ENCODE measurements at regions not wholly inside any gene's neighbourhood (a gene's known extent, or its start where the extent isn't known, plus 50 kb on each side); places are given as distances from the start of the nearest gene placed in this dataset.
A peak's percentile ranks its signal among the peaks of the same experiment; 100 is the strongest.
"Not testable (repeated sequence)": the region's sequence is repeated elsewhere in the genome, so short reads cannot be mapped to it uniquely, and the experiment has no call there.

- no peak for DNase-seq
These were observed 309.4 kb downstream of the CBLN1 start for GRCh38 chr16:48972236-48972635.

DNA sequence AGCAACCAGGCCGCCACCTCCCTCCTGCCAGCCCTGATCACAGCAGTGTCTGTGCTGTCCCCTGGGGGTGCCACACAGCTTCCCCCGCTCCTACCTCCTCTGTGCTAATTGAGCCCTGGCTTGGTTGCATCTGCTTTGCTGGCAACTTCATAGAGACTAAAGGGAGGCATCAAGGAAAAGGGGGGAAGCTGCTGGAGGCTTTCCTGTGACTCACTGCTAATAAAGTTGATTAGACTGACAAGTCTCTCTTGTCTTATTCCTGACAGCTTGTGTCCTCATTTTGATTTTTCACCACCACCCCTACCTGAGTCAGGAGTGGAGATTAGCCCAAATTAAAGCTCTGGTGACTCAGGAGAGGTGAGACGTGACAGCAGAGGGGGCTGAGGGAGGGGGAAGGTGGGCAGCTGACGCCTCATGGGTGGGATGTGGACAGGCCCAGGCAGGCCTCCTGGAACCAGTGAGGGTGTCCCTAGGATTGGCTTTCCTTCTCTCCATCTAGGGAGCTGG lies 310.0 kb downstream of the CBLN1 start:
- peak; percentile 23 for DNase-seq

DNA sequence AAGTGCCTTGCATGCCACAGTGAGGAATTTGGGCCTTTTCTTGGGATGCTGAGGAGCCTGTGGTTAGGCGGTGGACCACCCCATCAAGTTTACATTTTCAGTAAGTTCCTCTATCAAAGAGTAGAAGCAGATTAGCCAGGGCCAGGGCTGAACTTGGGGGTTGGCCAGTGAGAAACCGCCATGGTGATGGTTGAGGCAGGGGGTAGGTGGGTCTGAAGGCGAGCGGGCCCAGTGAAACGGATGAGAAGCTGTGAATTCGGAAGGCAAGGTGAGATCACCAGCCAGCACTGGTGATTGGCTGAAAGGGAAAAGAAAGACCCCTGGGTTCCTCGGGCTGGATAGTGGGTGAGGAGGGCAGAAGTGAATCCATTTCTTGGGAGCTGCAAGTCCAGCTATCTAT lies 311.4 kb downstream of the CBLN1 start:
- no peak for DNase-seq

GRCh38 chr16:48969611-48970010 lies 312.0 kb downstream of the CBLN1 start:
- no peak for DNase-seq

DNA sequence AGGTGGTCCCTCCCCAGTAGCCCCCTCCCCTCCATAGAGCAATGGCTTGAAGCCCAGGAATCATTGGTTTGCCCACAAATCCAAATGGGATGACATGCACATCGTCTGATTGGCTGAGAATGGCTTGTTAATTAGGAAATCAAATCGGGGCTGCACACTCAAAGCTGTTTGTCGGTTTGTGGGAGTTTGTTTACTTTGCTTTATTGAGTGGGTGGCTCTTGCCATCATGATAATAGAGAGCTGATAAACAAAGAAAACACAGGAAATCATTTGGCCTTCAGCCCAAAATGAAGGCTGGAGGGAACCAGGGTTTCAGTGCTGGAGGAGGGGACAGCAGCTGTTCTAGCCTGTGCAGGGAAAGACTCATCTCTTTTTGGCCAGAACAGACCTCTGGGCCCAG lies 316.3 kb downstream of the CBLN1 start:
- peak; percentile 66 for DNase-seq

DNA sequence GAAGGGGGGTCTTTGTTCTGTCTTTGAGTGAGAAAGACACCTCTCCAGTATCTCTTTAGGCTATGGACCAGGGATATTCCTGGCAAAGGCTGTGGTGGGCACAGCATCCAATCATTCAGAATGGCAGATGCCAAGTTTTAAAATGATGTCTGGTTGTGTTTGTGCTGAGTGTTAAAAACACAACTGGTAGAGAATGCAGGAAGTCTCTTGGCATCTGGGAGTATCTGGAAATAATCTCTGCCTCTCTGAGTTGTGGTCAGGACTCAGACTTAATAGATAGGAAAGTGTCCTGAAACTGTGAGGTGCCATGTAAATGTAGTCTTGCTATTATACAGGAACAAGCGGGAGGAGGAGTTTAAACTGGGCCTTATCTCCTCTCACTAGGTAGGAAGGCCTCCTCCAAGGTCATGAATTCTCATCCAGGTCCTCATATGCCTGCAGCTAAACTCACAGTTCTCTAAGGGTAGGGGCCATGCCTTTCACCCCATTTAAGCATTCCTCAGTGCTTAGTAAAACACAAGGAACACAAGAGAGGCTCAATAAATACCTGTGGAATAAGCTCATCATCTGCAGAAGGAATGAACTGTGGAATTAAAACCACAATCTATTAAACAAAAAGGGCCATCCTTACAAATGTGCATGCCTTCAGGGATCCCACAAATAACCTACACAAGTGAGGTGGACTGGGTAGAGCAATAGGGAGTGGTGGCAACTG lies 317.6 kb downstream of the CBLN1 start:
- DNase-seq: no peak

GRCh38 chr16:48963306-48963705 lies 318.3 kb downstream of the CBLN1 start:
- no peak for DNase-seq

GRCh38 chr16:48961546-48961945 lies 320.1 kb downstream of the CBLN1 start:
- no peak for DNase-seq

DNA sequence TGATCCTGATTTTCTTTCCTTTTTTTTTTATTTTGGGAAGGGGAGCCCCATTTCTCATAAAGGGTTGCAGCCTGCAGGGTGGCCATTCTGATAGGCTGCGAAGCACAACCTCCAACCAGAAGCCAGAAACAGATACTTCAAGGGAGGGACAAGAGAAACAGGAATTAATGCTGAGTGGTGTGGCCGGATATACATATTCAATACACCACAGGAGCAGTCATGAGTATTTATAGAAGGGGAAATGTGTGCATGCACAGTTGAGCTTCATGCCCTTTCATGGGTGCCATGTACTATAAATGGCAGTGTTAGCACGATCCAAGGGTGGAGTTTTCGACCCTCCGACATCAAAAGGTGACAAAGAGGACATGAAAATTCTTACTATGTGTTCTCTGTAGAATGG lies 320.8 kb downstream of the CBLN1 start:
- DNase-seq: no peak

- no peak for DNase-seq
These were observed 321.9 kb downstream of the CBLN1 start for GRCh38 chr16:48959747-48960146.

DNA sequence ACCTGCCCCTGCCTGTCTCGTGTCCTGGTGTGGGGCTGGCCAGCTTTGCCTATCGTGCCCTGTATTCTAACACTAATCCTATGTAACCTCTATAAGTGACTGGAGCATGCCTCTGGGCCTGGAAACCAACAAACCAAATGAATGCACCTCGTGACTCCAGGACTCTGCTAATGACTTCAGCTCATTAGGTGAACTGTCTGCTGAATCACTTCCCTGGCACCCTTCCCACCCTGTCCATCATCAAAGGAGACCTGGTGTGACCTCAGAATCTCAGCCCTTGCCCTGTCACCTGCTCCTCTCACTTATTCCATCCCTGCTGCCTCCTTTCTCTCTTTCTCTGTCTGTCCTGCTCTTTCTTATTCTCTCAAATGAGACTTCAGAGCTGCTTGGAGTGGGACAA lies 322.4 kb downstream of the CBLN1 start:
- DNase-seq: peak; percentile 1

GRCh38 chr16:48958681-48959080 lies 323.0 kb downstream of the CBLN1 start:
- DNase-seq: no peak

DNA sequence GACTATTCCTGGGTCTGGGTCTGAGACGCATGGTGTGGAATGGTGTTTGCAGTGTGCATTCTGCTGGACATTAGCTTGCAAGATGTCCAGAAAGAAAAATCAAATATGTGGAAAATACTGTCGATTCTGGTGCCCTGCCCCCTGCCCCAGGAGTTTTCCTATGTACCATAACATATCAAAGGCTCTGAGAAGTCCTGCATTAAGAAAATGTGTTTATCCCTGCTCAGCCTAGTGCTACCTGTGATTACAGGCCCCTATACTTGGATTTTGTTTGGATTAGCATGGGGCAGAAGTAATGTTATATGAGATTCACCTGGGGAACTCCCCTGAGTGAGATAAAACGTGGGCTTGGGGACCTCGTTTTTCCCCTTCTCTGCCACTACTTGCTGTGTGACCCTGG lies 325.0 kb downstream of the CBLN1 start:
- DNase-seq: no peak

- DNase-seq: no peak
These were observed 325.8 kb downstream of the CBLN1 start for GRCh38 chr16:48955837-48956236.

DNA sequence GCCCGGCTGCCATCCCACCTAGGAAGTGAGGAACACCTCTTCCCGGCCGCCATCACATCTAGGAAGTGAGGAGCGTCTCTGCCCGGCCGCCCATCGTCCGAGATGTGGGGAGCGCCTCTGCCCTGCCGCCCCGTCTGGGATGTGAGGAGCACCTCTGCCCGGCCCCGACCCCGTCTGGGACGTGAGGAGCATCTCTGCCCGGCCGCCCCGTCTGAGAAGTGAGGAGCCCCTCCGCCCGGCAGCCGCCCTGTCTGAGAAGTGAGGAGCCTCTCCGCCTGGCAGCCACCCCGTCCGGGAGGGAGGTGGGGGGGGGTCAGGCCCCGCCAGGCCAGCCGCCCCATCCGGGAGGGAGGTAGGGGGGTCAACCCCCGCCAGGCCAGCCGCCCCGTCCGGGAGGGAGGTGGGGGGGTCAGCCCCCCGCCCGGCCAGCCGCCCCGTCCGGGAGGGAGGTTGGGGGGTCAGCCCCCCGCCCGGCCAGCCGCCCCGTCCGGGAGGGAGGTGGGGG lies 330.0 kb downstream of the CBLN1 start:
- DNase-seq: not testable (repeated sequence)

DNA sequence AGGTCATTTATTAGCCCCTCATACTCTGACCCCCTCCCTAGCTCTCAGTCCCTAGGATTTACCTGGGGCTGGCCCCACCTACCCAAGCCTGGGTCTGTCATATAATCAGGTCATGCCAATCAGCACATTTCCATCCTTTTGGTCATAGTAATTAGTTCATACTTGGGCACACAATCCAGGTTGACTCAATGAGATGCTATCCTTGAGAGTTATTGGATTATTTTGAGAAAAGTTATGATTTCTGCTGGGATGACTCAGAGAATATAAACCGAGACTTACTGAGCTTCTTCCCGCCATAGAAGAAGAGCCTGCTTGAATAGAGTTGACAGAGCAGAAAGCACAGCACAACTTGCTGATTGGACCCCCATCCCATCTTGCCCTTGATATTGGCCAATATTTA lies 331.5 kb downstream of the CBLN1 start:
- no peak for DNase-seq

GRCh38 chr16:48949636-48950035 lies 332.0 kb downstream of the CBLN1 start:
- DNase-seq: no peak

DNA sequence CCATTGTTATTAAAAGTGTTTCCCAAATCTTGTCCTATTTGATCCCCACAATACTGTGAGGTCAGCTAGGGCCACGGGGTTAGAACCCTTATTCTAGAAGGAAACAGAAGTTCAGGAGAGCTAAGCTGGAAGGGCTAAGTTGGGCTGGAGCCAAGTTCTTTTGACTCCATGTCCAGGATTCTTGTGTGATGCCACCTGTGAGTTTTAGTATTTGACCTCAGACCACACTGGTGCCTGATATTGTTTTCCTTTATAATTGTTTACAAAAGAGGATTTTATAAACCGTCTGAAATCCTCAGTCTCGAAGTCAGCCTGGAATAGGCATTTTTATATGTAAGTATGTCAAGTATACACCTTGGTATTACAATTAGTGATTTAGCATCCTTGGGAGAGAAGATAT lies 332.7 kb downstream of the CBLN1 start:
- no peak for DNase-seq

DNA sequence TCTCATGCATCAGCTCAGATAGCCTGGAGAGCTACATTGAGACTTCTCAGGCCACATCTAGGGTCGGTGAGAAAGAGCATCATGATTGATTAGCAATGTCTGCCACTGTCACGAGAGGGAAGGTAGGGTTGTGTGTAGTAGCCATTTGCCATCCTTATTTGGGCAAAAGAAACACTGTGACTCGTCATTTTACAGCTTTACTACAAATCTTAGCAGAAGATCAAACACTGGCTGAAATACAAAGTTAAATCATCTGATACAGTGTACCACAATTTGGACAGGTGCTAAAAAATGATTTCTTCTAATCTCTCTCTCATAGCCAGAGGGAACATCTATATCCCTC lies 334.3 kb downstream of the CBLN1 start:
- no peak for DNase-seq

GRCh38 chr16:48946686-48947370 lies 334.8 kb downstream of the CBLN1 start:
- no peak for DNase-seq

- DNase-seq: no peak
These were observed 333.0 kb upstream of the N4BP1 start for GRCh38 chr16:48942996-48943395.

DNA sequence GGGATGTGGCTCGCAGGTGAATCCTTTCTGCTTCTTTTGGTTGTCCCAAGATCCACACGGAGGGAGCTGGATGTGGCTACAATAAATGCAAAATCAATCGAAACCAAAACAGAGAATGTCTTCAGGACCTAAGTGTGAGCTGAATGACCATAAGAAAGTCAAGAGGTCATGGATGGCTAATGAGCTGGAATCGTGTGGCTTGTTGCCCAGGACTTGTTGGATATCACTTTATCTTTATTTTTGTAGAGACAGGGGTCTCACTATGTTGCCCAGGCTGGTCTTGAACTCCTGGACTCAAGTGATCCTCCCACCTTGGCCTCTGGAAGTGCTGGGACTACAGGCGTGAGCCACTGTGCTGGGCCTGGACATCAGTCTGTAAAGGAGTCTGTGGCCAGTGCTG lies 326.8 kb upstream of the N4BP1 start:
- no peak for DNase-seq

DNA sequence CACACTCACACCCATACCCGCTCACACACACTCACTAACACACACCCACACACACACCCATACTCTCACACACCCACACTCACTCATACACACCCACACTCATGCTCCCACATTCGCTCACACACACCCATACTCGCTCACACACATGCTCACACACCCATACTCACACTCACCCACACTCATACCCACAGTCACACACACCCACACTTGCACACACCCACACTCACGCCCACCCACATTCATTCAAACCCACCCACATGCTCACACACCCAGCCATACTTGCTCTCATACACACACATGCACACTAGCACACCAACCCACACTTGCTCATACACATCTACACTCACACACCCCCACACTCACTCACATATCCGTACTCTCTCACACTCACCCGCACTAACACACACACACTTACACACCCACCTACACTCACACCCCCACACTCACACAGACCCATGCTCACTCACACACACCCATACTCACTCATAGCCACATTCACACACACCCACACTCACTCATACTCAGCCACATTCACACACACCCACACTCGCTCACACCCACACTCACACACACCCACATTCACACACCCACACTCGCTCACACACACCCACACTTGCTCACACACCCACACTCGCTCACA lies 322.4 kb upstream of the N4BP1 start:
- no peak for DNase-seq

- DNase-seq: no peak
These were observed 321.1 kb upstream of the N4BP1 start for GRCh38 chr16:48930951-48931553.

Measured in NCI-H1694 treated with DMSO at 0.1 percent for 48 hours (cell line).